GM23338 (cell line): ENCODE measurements at regions not wholly inside any gene's neighbourhood (a gene's known extent, or its start where the extent isn't known, plus 50 kb on each side); places are given as distances from the start of the nearest gene placed in this dataset.

ENCODE experiments used
- ATAC-seq: fragments of 200-7000 bp; cut with Tn5 transposase; 3 replicates; pipeline ENCODE4 v1.9.1; 2020
- DNase-seq: peaks from one replicate; pipeline ENCODE4 v3.0.0-alpha.2; 2015; ENCODE audit warnings: low spot score
- H2AFZ ChIP-seq: fragments of 200-600 bp; sonication (generic); 2 replicates; pipeline ENCODE4 v1.8.0; 2016; ENCODE audit warnings: antibody characterized with exemption, mild to moderate bottlenecking, moderate library complexity
- H3F3A ChIP-seq: fragments of 200-600 bp; sonication (generic); replicated peaks from 2 replicates; pipeline ENCODE4 v1.8.0; 2017; ENCODE audit warnings: antibody characterized with exemption, mixed run types, low read depth
- H3K27ac ChIP-seq: fragments of 200-600 bp; sonication (generic); 2 replicates; pipeline ENCODE4 v1.6.1; 2016; ENCODE audit warnings: low read depth
- H3K27me3 ChIP-seq: fragments of 200-600 bp; sonication (generic); 2 replicates; pipeline ENCODE4 v1.8.0; 2016; ENCODE audit warnings: mild to moderate bottlenecking, mixed run types, moderate library complexity; ENCODE audit not compliant: insufficient read depth
- H3K36me3 ChIP-seq: fragments of 200-600 bp; sonication (generic); 2 replicates; pipeline ENCODE4 v1.8.0; 2016; ENCODE audit warnings: mild to moderate bottlenecking; ENCODE audit not compliant: insufficient read depth
- H3K4me1 ChIP-seq: fragments of 200-600 bp; sonication (generic); 2 replicates; pipeline ENCODE4 v1.8.0; 2016; ENCODE audit warnings: mild to moderate bottlenecking, moderate library complexity; ENCODE audit not compliant: insufficient read depth
- H3K4me2 ChIP-seq: fragments of 200-600 bp; sonication (generic); 2 replicates; pipeline ENCODE4 v1.7.1; 2017; ENCODE audit warnings: mixed run types
- H3K4me3 ChIP-seq: fragments of 200-600 bp; sonication (generic); 2 replicates; pipeline ENCODE4 v1.6.1; 2016; ENCODE audit warnings: mixed run types
- H3K79me2 ChIP-seq: fragments of 200-600 bp; sonication (generic); replicated peaks from 2 replicates; pipeline ENCODE4 v1.8.0; 2017; ENCODE audit warnings: mild to moderate bottlenecking; ENCODE audit not compliant: insufficient read depth
- H3K9me2 ChIP-seq: fragments of 200-600 bp; sonication (generic); 2 replicates; pipeline ENCODE4 v1.8.0; 2017; ENCODE audit not compliant: insufficient read depth
- H4K20me1 ChIP-seq: fragments of 200-600 bp; sonication (generic); replicated peaks from 2 replicates; pipeline ENCODE4 v1.8.0; 2017; ENCODE audit warnings: mild to moderate bottlenecking; ENCODE audit not compliant: insufficient read depth
- H3K27ac Mint-ChIP-seq: 2 replicates; pipeline ENCODE4 v1.8.0; 2020; ENCODE audit warnings: inconsistent platforms, mild to moderate bottlenecking, moderate library complexity, mixed read lengths
- H3K27me3 Mint-ChIP-seq: 3 replicates; pipeline ENCODE4 v1.8.0; 2022; ENCODE audit warnings: low read depth, mild to moderate bottlenecking, moderate library complexity, mixed read lengths, inconsistent platforms; ENCODE audit not compliant: insufficient read depth, poor library complexity
- H3K36me3 Mint-ChIP-seq: 3 replicates; pipeline ENCODE4 v1.8.0; 2021; ENCODE audit warnings: low read depth, mild to moderate bottlenecking, inconsistent platforms, moderate library complexity, mixed read lengths
- H3K4me1 Mint-ChIP-seq: 3 replicates; pipeline ENCODE4 v1.8.0; 2020; ENCODE audit warnings: mild to moderate bottlenecking, inconsistent platforms, mixed read lengths
- H3K4me3 Mint-ChIP-seq: 3 replicates; pipeline ENCODE4 v1.8.0; 2021; ENCODE audit warnings: moderate library complexity, mild to moderate bottlenecking, inconsistent platforms, mixed read lengths
- H3K9me3 Mint-ChIP-seq: 3 replicates; pipeline ENCODE4 v1.8.0; 2020; ENCODE audit warnings: moderate library complexity, mild to moderate bottlenecking, inconsistent platforms, mixed read lengths
- CREB1 ChIP-seq: fragments of 250-450 bp; sonication (Bioruptor Pico); IDR thresholded peaks from 2 replicates; pipeline ENCODE4 v1.5.0; 2020; ENCODE audit warnings: low read depth, mild to moderate bottlenecking, moderate library complexity
- EZH2 ChIP-seq: fragments of 200-600 bp; sonication (generic); IDR thresholded peaks from one replicate; pipeline ENCODE4 v1.8.0; 2017; ENCODE audit warnings: antibody characterized with exemption, mild to moderate bottlenecking, low read depth; ENCODE audit not compliant: unreplicated experiment
- EZH2phosphoT487 ChIP-seq: fragments of 200-600 bp; sonication (generic); IDR thresholded peaks from one replicate; pipeline ENCODE4 v1.8.1; 2018; ENCODE audit warnings: antibody characterized with exemption; ENCODE audit not compliant: unreplicated experiment
- JUNB ChIP-seq: IDR thresholded peaks from one replicate; pipeline ENCODE4 v1.6.1; 2016; ENCODE audit warnings: antibody characterized with exemption; ENCODE audit not compliant: unreplicated experiment
- NANOG ChIP-seq: IDR thresholded peaks from 2 replicates; pipeline ENCODE4 v1.6.1; 2016; ENCODE audit warnings: antibody characterized with exemption, borderline replicate concordance
- STAT1 ChIP-seq: IDR thresholded peaks from one replicate; pipeline ENCODE4 v1.6.1; 2016; ENCODE audit warnings: antibody characterized with exemption; ENCODE audit not compliant: unreplicated experiment
- TF ChIP-seq, protein P1 (sequence below): fragments of 250-450 bp; sonication (Bioruptor Pico); IDR thresholded peaks from 2 replicates; pipeline ENCODE4 v1.5.0; 2020; ENCODE audit warnings: mild to moderate bottlenecking, moderate library complexity
- TF ChIP-seq, protein P2 (sequence below), 2 experiments: fragments of 200-600 bp in 1 of 2; sonication (generic) in 1 of 2; conservative IDR thresholded peaks; 2 replicates each; pipeline versions ENCODE4 v1.5.1 to v1.6.1; 2016 to 2017; ENCODE audit warnings: antibody characterized with exemption in 2 of 2, low read depth in 2 of 2, mild to moderate bottlenecking in 2 of 2, moderate library complexity in 1 of 2

DNA sequence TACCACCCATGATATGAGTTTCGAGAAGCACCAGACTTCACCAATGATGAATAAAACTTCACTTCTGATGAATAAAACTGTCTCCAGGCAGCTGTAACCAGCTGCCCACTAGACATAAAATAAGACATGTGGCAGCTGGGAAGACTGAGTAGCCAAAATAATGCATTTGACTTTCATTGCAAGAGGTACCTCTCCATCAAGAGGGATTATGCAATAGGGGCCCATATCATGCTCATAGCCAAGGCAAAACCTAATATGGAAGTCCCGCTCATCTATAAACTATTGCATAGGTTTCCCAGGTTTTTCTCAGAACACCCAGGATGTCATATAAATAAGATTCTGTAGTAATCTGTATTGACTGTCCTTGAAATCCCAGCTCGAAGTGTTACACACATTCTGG is 155.5 kb downstream of the SIM1 start:
- Mint-ChIP-seq H3K36me3 (no peaks in the 10 kb centered on the region), H3K4me1 (peaks cover 22% of the 10 kb centered on the region), H3K27ac (no peak overlapping the region), H3K27me3 (peaks cover 3% of the 10 kb centered on the region), H3K4me3 (no peak overlapping the region), H3K9me3 (no peaks in the 10 kb centered on the region)
- Histone ChIP-seq H3F3A (no peaks in the 10 kb centered on the region), H3K27me3 (no peaks in the 10 kb centered on the region), H4K20me1 (no peaks in the 10 kb centered on the region), H3K27ac (no peak overlapping the region), H3K4me3 (no peak overlapping the region), H2AFZ (no peak overlapping the region), H3K36me3 (no peaks in the 10 kb centered on the region), H3K4me1 (peaks cover 20% of the 10 kb centered on the region; the same call in 1 of the 2 replicates), H3K4me2 (no peak overlapping the region), H3K79me2 (no peaks in the 10 kb centered on the region), H3K9me2 (no peaks in the 10 kb centered on the region)
- ATAC-seq (no peak), DNase-seq (no peak)
- TF ChIP-seq STAT1 (no peak), CREB1 (no peak), EZH2phosphoT487 (no peak)

DNA sequence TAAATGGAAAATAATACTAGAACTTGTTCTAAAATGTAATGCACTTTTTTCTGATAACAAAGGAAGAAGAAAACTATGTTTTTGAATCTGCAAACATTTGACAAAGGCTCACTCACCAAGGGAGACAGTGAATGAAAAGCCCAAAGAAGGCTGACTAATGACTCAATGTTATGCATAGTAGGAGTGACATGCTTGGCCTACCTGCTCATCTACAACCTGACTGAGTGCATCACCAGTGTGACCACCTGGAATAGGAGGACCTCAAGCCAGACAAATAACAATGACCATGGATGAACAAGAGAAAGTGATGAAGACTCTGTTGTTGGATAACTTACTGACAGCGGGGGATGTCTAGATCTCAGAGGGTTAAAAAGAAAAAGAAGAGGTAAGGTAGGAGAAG is 157.2 kb downstream of the SIM1 start:
- Histone ChIP-seq H4K20me1 (no peaks in the 10 kb centered on the region), H3K4me2 (no peak overlapping the region), H3K4me1 (peaks cover 30% of the 10 kb centered on the region; the same call in 1 of the 2 replicates), H3K79me2 (no peaks in the 10 kb centered on the region), H3K27me3 (no peaks in the 10 kb centered on the region), H3K4me3 (no peak overlapping the region), H3K9me2 (no peaks in the 10 kb centered on the region), H3K27ac (no peak overlapping the region), H3K36me3 (no peaks in the 10 kb centered on the region), H3F3A (no peaks in the 10 kb centered on the region), H2AFZ (no peak overlapping the region)
- Mint-ChIP-seq H3K9me3 (no peaks in the 10 kb centered on the region), H3K27me3 (no peaks in the 10 kb centered on the region), H3K4me3 (no peak overlapping the region), H3K27ac (no peak overlapping the region), H3K36me3 (no peaks in the 10 kb centered on the region), H3K4me1 (peaks cover 29% of the 10 kb centered on the region)
- peak; percentile 82 for ATAC-seq
- peak; percentile 23 for DNase-seq
- TF ChIP-seq, protein P1, sequence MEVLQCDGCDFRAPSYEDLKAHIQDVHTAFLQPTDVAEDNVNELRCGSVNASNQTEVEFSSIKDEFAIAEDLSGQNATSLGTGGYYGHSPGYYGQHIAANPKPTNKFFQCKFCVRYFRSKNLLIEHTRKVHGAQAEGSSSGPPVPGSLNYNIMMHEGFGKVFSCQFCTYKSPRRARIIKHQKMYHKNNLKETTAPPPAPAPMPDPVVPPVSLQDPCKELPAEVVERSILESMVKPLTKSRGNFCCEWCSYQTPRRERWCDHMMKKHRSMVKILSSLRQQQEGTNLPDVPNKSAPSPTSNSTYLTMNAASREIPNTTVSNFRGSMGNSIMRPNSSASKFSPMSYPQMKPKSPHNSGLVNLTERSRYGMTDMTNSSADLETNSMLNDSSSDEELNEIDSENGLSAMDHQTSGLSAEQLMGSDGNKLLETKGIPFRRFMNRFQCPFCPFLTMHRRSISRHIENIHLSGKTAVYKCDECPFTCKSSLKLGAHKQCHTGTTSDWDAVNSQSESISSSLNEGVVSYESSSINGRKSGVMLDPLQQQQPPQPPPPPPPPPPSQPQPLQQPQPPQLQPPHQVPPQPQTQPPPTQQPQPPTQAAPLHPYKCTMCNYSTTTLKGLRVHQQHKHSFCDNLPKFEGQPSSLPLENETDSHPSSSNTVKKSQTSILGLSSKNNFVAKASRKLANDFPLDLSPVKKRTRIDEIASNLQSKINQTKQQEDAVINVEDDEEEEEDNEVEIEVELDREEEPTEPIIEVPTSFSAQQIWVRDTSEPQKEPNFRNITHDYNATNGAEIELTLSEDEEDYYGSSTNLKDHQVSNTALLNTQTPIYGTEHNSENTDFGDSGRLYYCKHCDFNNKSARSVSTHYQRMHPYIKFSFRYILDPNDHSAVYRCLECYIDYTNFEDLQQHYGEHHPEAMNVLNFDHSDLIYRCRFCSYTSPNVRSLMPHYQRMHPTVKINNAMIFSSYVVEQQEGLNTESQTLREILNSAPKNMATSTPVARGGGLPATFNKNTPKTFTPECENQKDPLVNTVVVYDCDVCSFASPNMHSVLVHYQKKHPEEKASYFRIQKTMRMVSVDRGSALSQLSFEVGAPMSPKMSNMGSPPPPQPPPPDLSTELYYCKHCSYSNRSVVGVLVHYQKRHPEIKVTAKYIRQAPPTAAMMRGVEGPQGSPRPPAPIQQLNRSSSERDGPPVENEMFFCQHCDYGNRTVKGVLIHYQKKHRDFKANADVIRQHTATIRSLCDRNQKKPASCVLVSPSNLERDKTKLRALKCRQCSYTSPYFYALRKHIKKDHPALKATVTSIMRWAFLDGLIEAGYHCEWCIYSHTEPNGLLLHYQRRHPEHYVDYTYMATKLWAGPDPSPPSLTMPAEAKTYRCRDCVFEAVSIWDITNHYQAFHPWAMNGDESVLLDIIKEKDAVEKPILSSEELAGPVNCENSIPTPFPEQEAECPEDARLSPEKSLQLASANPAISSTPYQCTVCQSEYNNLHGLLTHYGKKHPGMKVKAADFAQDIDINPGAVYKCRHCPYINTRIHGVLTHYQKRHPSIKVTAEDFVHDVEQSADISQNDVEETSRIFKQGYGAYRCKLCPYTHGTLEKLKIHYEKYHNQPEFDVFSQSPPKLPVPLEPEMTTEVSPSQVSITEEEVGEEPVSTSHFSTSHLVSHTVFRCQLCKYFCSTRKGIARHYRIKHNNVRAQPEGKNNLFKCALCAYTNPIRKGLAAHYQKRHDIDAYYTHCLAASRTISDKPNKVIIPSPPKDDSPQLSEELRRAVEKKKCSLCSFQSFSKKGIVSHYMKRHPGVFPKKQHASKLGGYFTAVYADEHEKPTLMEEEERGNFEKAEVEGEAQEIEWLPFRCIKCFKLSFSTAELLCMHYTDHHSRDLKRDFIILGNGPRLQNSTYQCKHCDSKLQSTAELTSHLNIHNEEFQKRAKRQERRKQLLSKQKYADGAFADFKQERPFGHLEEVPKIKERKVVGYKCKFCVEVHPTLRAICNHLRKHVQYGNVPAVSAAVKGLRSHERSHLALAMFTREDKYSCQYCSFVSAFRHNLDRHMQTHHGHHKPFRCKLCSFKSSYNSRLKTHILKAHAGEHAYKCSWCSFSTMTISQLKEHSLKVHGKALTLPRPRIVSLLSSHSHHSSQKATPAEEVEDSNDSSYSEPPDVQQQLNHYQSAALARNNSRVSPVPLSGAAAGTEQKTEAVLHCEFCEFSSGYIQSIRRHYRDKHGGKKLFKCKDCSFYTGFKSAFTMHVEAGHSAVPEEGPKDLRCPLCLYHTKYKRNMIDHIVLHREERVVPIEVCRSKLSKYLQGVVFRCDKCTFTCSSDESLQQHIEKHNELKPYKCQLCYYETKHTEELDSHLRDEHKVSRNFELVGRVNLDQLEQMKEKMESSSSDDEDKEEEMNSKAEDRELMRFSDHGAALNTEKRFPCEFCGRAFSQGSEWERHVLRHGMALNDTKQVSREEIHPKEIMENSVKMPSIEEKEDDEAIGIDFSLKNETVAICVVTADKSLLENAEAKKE (CRISPR knock-in tag): peak; percentile 97
- TF ChIP-seq EZH2 (no peak), CREB1 (no peak), JUNB (no peak), NANOG (no peak)
- TF ChIP-seq, protein P2, sequence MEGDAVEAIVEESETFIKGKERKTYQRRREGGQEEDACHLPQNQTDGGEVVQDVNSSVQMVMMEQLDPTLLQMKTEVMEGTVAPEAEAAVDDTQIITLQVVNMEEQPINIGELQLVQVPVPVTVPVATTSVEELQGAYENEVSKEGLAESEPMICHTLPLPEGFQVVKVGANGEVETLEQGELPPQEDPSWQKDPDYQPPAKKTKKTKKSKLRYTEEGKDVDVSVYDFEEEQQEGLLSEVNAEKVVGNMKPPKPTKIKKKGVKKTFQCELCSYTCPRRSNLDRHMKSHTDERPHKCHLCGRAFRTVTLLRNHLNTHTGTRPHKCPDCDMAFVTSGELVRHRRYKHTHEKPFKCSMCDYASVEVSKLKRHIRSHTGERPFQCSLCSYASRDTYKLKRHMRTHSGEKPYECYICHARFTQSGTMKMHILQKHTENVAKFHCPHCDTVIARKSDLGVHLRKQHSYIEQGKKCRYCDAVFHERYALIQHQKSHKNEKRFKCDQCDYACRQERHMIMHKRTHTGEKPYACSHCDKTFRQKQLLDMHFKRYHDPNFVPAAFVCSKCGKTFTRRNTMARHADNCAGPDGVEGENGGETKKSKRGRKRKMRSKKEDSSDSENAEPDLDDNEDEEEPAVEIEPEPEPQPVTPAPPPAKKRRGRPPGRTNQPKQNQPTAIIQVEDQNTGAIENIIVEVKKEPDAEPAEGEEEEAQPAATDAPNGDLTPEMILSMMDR (conservative IDR thresholded peaks at IDR 0.05; ENCODE audit: low read depth in 2 of 2): no peak
